ENCODE measurements at regions not wholly inside any gene's neighbourhood (a gene's known extent, or its start where the extent isn't known, plus 50 kb on each side); places are given as distances from the start of the nearest gene placed in this dataset.

DNA sequence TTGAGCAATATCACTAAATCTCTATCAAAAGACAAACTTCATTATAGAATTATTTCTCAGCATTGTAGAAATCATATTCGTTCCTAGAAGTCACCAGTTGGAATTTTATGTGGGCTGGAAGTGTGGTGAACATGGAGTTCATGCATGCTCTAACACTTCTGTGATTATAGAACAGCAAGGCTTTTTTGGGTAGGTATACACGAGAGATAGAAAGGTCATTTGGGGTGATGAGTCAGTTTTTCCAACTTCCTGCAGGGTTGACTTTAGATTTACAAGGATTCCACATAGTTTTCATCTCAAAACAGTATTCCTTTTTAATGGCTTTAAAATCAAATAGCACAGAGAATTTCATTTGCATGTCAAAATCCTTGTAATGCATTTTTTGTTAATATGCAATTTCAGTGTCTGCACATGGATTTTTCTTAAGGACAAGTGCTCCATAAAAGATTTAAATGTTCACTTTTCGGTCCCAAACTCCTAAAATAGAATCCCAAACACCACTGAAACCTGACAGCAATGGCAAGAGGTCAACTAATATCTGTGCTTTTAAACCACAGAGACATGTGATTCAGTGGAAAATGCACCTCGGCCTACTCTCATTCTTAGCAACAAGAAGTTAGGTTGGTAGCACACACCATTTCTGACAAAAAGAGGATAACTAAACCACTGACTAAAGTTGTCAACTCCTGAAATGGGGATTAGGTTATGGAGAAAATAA lies 211.0 kb downstream of the MOXD1 start:
- POLR2A ChIA-PET: no interaction called here
- H3K4me3 ChIP-seq (replicated peaks in 1 of 2; ENCODE audit: low read depth in 1 of 2, low read length in 2 of 2): no peak overlapping the region
- ATAC-seq (no peak), DNase-seq (ENCODE audit: low read depth, low spot score) (peak; percentile 3)
- no TSS peak for BruUV-seq (replicated peaks)
- H3K9ac ChIP-seq (ENCODE audit: low read length): no peak overlapping the region
- no peaks in the 10 kb centered on the region for H3K9me3 ChIP-seq (ENCODE audit: control insufficient read depth in 1 of 2, insufficient read depth in 1 of 2, low read depth in 1 of 2, low read length in 2 of 2)
- no peaks in the 10 kb centered on the region for H3K36me3 ChIP-seq (ENCODE audit: control insufficient read depth in 1 of 2, insufficient read depth in 2 of 2, low read length in 2 of 2)
- no peak overlapping the region for H3K27ac ChIP-seq (ENCODE audit: low read depth, low read length)
- CTCF ChIA-PET: no interaction called here
- H3K9me2 ChIP-seq (ENCODE audit: insufficient read depth): no peaks in the 10 kb centered on the region
- peak overlapping the region; percentile 34 for H3K4me2 ChIP-seq (ENCODE audit: low read length)
- H2AFZ ChIP-seq (ENCODE audit: low read depth, low read length, poor library complexity, severe bottlenecking): peak overlapping the region; percentile 93
- H3K79me2 ChIP-seq (ENCODE audit: insufficient read depth, low read length): no peaks in the 10 kb centered on the region
- TF ChIP-seq EZH2phosphoT487 (IDR thresholded peaks at IDR 0.05; ENCODE audit: borderline replicate concordance) (no peak), TCF7L2 (IDR thresholded peaks at IDR 0.05; ENCODE audit: borderline replicate concordance, extremely low read depth, insufficient read depth, insufficient read length) (no peak), FOSL1 (IDR thresholded peaks at IDR 0.05; ENCODE audit: low read depth) (peak; percentile 39; the same call in 1 of the 2 replicates)
- no peaks in the 10 kb centered on the region for H3K27me3 ChIP-seq (ENCODE audit: insufficient read depth, low read length)
- H3K4me1 ChIP-seq (ENCODE audit: control insufficient read depth in 1 of 2, insufficient read depth in 2 of 2, low read length in 2 of 2): peaks cover 4 to 25% of the 10 kb centered on the region in 2 experiments; a peak in 3 of 4 replicates
- no peaks in the 10 kb centered on the region for H4K20me1 ChIP-seq (ENCODE audit: insufficient read depth)
- RAD21 ChIA-PET (ENCODE audit: low non-redundant PET in 1 of 2, low total read pairs in 2 of 2, uncharacterized antibody in 2 of 2, unreplicated experiment in 2 of 2): no interaction called here
- intact Hi-C loops (cut with micrococcal nuclease): no loop called here

DNA sequence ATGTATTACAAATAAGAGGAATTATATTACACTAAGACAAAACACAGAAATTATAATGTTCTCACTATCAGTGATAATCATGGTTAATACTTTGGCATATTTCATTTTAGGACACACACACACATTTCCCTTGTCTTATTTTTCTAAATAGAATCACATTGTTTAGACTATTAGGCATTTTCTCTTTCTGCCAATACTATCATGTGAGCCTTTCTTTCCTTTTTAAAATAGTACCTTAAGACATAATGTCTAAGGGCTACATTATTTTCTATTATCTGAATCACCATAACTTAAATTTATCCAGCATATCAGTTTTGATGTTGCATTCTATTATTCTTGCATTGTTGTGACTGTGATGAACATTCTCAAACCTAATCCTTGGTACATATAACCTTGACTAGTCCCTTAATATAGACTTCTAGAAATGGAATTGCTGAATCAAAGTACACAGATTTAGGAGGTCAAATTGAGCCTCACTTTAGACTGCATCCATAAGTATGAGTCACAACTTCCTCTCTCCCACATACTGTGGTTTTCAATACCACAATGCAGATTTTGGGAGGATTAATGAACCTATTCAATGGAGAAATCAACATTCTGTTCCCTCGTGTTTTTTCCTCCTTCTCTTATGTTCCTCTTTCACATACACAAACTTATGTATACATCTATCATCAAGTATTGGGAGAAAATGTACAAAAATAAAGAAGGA lies 212.6 kb downstream of the MOXD1 start:
- peaks cover 4 to 25% of the 10 kb centered on the region in 2 experiments; a peak in 3 of 4 replicates for H3K4me1 ChIP-seq (ENCODE audit: control insufficient read depth in 1 of 2, insufficient read depth in 2 of 2, low read length in 2 of 2)
- DNase-seq (ENCODE audit: low read depth, low spot score): peak; percentile 6
- ChIA-PET CTCF (no interaction called here), POLR2A (no interaction called here), RAD21 (ENCODE audit: low non-redundant PET in 1 of 2, low total read pairs in 2 of 2, uncharacterized antibody in 2 of 2, unreplicated experiment in 2 of 2) (interaction anchor here in 1 of 2 experiments (0.7 kb wide), 1 partner anchor 411 kb away, joined by 3 read pairs; no protein-coding TSS in a partner anchor)
- H3K4me3 ChIP-seq (replicated peaks in 1 of 2; ENCODE audit: low read depth in 1 of 2, low read length in 2 of 2): no peak overlapping the region
- H3K27ac ChIP-seq (ENCODE audit: low read depth, low read length): no peak overlapping the region
- H3K9ac ChIP-seq (ENCODE audit: low read length): no peak overlapping the region
- H2AFZ ChIP-seq (ENCODE audit: low read depth, low read length, poor library complexity, severe bottlenecking): peak overlapping the region; percentile 80
- ATAC-seq: peak; percentile 50; the same call in 1 of the 2 replicates
- H4K20me1 ChIP-seq (ENCODE audit: insufficient read depth): no peaks in the 10 kb centered on the region
- no peaks in the 10 kb centered on the region for H3K9me3 ChIP-seq (ENCODE audit: control insufficient read depth in 1 of 2, insufficient read depth in 1 of 2, low read depth in 1 of 2, low read length in 2 of 2)
- H3K9me2 ChIP-seq (ENCODE audit: insufficient read depth): no peaks in the 10 kb centered on the region
- H3K36me3 ChIP-seq (ENCODE audit: control insufficient read depth in 1 of 2, insufficient read depth in 2 of 2, low read length in 2 of 2): no peaks in the 10 kb centered on the region
- H3K27me3 ChIP-seq (ENCODE audit: insufficient read depth, low read length): no peaks in the 10 kb centered on the region
- H3K4me2 ChIP-seq (ENCODE audit: low read length): peak overlapping the region; percentile 18; the same call in 1 of the 2 replicates
- no peaks in the 10 kb centered on the region for H3K79me2 ChIP-seq (ENCODE audit: insufficient read depth, low read length)
- intact Hi-C loops (cut with micrococcal nuclease): no loop called here
- BruUV-seq (replicated peaks): no TSS peak
- TF ChIP-seq ZFX (IDR thresholded peaks at IDR 0.05): no peak
- TF ChIP-seq JUND (IDR thresholded peaks at IDR 0.05): peak; percentile 33
- TF ChIP-seq SRF (IDR thresholded peaks at IDR 0.05; ENCODE audit: low read depth): no peak
- TF ChIP-seq FOSL1 (IDR thresholded peaks at IDR 0.05; ENCODE audit: low read depth): peak; percentile 34; the same call in 1 of the 2 replicates
- no peak for TF ChIP-seq RAD21 (IDR thresholded peaks at IDR 0.05; ENCODE audit: low read depth)
- no peak for TF ChIP-seq ELF1 (IDR thresholded peaks at IDR 0.05; ENCODE audit: borderline replicate concordance, low read depth)
- no peak for TF ChIP-seq TCF7L2 (IDR thresholded peaks at IDR 0.05; ENCODE audit: borderline replicate concordance, extremely low read depth, insufficient read depth, insufficient read length)
- no peak for TF ChIP-seq POLR2AphosphoS5 (IDR thresholded peaks at IDR 0.05; ENCODE audit: low read depth, low read length)
- TF ChIP-seq EZH2phosphoT487 (IDR thresholded peaks at IDR 0.05; ENCODE audit: borderline replicate concordance): no peak
- TF ChIP-seq, protein P1, sequence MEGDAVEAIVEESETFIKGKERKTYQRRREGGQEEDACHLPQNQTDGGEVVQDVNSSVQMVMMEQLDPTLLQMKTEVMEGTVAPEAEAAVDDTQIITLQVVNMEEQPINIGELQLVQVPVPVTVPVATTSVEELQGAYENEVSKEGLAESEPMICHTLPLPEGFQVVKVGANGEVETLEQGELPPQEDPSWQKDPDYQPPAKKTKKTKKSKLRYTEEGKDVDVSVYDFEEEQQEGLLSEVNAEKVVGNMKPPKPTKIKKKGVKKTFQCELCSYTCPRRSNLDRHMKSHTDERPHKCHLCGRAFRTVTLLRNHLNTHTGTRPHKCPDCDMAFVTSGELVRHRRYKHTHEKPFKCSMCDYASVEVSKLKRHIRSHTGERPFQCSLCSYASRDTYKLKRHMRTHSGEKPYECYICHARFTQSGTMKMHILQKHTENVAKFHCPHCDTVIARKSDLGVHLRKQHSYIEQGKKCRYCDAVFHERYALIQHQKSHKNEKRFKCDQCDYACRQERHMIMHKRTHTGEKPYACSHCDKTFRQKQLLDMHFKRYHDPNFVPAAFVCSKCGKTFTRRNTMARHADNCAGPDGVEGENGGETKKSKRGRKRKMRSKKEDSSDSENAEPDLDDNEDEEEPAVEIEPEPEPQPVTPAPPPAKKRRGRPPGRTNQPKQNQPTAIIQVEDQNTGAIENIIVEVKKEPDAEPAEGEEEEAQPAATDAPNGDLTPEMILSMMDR (IDR thresholded peaks at IDR 0.05 in 2 of 3, conservative IDR thresholded peaks at IDR 0.05 in 1 of 3; ENCODE audit: borderline replicate concordance in 1 of 3, insufficient read depth in 1 of 3, low read depth in 2 of 3, low read length in 2 of 3): no peak
- no peak for TF ChIP-seq SIN3A (IDR thresholded peaks at IDR 0.05; ENCODE audit: low read depth)
- TF ChIP-seq, protein P2, sequence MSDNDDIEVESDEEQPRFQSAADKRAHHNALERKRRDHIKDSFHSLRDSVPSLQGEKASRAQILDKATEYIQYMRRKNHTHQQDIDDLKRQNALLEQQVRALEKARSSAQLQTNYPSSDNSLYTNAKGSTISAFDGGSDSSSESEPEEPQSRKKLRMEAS (IDR thresholded peaks at IDR 0.05): no peak
- TF ChIP-seq SP1 (IDR thresholded peaks at IDR 0.05; ENCODE audit: low read depth): no peak
- TF ChIP-seq CBX3 (IDR thresholded peaks at IDR 0.05; ENCODE audit: low read depth): 0 out of 2 replicates have a peak, but pooled peaks have one; percentile 35

All from HCT116 (cell line).